OCI-LY7 (cell line): ENCODE measurements at regions not wholly inside any gene's neighbourhood (a gene's known extent, or its start where the extent isn't known, plus 50 kb on each side); places are given as distances from the start of the nearest gene placed in this dataset.

Source experiments
- BruUV-seq: library from RNA; stranded (reverse); fragments of 400-500 nt; replicated peaks from 2 replicates; lab custom pipeline; 2021; lab: Mats Ljungman, UMichigan
- CTCF ChIA-PET: fragments of 300-600 bp; sonication (Branson Sonifier 250); formaldehyde crosslinking; loops from one replicate; lab custom pipeline; 2022; ENCODE audit warnings: antibody characterized with exemption; ENCODE audit not compliant: unreplicated experiment; lab: Charles Lee
- POLR2A ChIA-PET: fragments of 300-600 bp; sonication (Branson Sonifier 250); formaldehyde crosslinking; loops from one replicate; lab custom pipeline; 2022; ENCODE audit warnings: antibody characterized with exemption; lab: Charles Lee
- DNase-seq: peaks from one replicate; pipeline ENCODE4 v3.0.0-alpha.2; 2015; ENCODE audit warnings: low spot score
- H2AFZ ChIP-seq: fragments of 200-600 bp; sonication (generic), shearing (Covaris generic); 2 replicates; pipeline ENCODE4 v1.6.1; 2014; ENCODE audit warnings: mild to moderate bottlenecking, antibody characterized with exemption, low read length, moderate library complexity
- H3K27ac ChIP-seq: fragments of 200-600 bp; sonication (generic); 2 replicates; pipeline ENCODE4 v1.5.1; 2014; ENCODE audit warnings: mixed run types, low read depth, mild to moderate bottlenecking, moderate library complexity, low read length, inconsistent platforms; ENCODE audit not compliant: poor library complexity, severe bottlenecking
- H3K36me3 ChIP-seq: fragments of 200-600 bp; sonication (generic); 2 replicates; pipeline ENCODE4 v1.6.1; 2014; ENCODE audit warnings: mild to moderate bottlenecking, antibody characterized with exemption, low read length, moderate library complexity, mixed read lengths; ENCODE audit not compliant: insufficient read depth
- H3K4me1 ChIP-seq: fragments of 200-600 bp; sonication (generic); 2 replicates; pipeline ENCODE4 v1.5.1; 2014; ENCODE audit warnings: mild to moderate bottlenecking, low read length; ENCODE audit not compliant: insufficient read depth, poor library complexity, severe bottlenecking
- H3K4me2 ChIP-seq: fragments of 200-600 bp; sonication (generic); 2 replicates; pipeline ENCODE4 v1.6.1; 2014; ENCODE audit warnings: mild to moderate bottlenecking, low read length
- H3K4me3 ChIP-seq: fragments of 200-600 bp; sonication (generic); 2 replicates; pipeline ENCODE4 v1.5.1; 2014; ENCODE audit warnings: mild to moderate bottlenecking, low read depth, low read length; ENCODE audit not compliant: poor library complexity, severe bottlenecking
- H3K79me2 ChIP-seq: fragments of 200-600 bp; sonication (generic); 2 replicates; pipeline ENCODE4 v1.6.1; 2016; ENCODE audit warnings: low read depth, mild to moderate bottlenecking, low read length, moderate library complexity, mixed read lengths; ENCODE audit not compliant: insufficient read depth
- H3K9me2 ChIP-seq: fragments of 200-600 bp; sonication (generic); 2 replicates; pipeline ENCODE4 v1.6.1; 2016; ENCODE audit warnings: mild to moderate bottlenecking, low read length, mixed read lengths; ENCODE audit not compliant: insufficient read depth
- H3K9me3 ChIP-seq: fragments of 200-600 bp; sonication (generic); 2 replicates; pipeline ENCODE4 v1.6.1; 2014; ENCODE audit warnings: mild to moderate bottlenecking, mixed run types, low read length, mixed read lengths
- H4K20me1 ChIP-seq: fragments of 200-600 bp; sonication (generic); 2 replicates; pipeline ENCODE4 v1.6.1; 2014; ENCODE audit warnings: mild to moderate bottlenecking, antibody characterized with exemption, low read length, moderate library complexity, mixed read lengths; ENCODE audit not compliant: insufficient read depth
- CTCF ChIP-seq: fragments of 200-600 bp; sonication (generic); conservative IDR thresholded peaks from 2 replicates; pipeline ENCODE4 v1.5.1; 2014; ENCODE audit warnings: mild to moderate bottlenecking, antibody characterized with exemption, low read length, moderate library complexity, mixed read lengths
- EZH2phosphoT487 ChIP-seq: fragments of 200-600 bp; sonication (generic); IDR thresholded peaks from 2 replicates; pipeline ENCODE4 v1.6.1; 2018; ENCODE audit warnings: low read depth, borderline replicate concordance, mild to moderate bottlenecking, mixed run types, antibody characterized with exemption, low read length, moderate library complexity, mixed read lengths
- intact Hi-C: fragments of 100-400 bp; cut with micrococcal nuclease; formaldehyde crosslinking; loops from one replicate; pipeline ENCODE4 v1.10.0; 2022; ENCODE audit not compliant: unreplicated experiment

DNA sequence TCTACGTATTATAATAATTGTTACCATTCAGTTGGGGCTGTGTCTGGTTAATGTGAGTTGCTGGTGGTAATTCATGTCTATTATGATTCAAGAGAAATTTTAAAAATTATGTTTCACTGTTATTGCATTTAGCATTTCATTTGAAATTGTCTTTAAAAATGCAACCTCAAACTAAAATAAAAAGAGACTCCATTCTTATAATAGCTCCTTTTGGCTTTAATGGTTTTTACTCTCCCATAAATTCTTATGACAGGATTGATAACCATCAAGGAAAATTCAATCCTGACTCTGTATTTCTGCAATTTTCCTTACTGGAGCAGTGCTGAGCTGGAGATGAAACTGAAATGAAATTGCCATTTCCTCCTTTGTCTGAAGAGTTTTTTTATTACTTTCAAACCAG is 262.7 kb downstream of the REEP3 start:
- POLR2A ChIA-PET = interaction anchor here (0.9 to 1.5 kb wide), 3 partner anchors 15 to 124 kb away, joined by 3 to 4 read pairs (median 3); no protein-coding TSS in a partner anchor
- CTCF ChIA-PET = no interaction called here

DNA sequence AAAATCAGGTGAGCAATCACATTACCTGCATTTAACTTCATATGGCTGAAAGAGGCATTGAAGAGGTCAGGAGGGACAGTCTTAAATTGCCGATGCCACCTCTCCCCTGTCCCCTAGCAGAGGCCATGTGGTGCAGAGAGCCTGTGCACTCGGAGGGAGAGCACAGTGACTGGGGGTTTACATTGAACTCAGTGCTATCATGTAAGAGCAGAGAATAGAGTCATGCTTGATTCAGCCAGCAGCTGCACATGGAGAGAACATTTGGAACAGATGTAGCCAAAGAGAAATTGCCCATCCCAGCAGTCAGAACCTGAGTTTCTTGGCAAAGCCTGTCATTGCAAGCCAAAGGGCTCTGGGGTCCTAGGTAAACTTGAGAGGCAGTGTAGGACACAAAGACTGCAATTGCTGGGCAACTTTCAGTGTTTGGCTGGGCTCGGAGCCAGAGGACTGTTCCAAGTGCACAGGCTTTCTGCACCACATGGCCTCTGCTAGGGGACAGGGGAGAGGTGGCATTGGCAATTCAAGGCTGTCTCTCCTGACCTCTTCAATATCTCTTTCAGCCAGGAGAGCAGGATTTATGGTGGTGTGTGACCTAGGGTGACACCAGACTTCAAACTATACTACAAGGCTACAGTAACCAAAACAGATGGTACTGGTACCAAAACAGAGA is 267.1 kb downstream of the REEP3 start:
- H3K4me1 ChIP-seq = no peaks in the 10 kb centered on the region
- BruUV-seq = no TSS peak
- ChIA-PET CTCF (no interaction called here), POLR2A (no interaction called here)
- no peak overlapping the region for H3K4me2 ChIP-seq
- no peaks in the 10 kb centered on the region for H3K9me2 ChIP-seq
- TF ChIP-seq EZH2phosphoT487 (no peak), CTCF (no peak)
- H3K79me2 ChIP-seq = no peaks in the 10 kb centered on the region
- H3K27ac ChIP-seq = no peak overlapping the region
- no peak for DNase-seq
- no peaks in the 10 kb centered on the region for H3K9me3 ChIP-seq
- intact Hi-C loops = no loop called here
- H3K36me3 ChIP-seq = no peaks in the 10 kb centered on the region
- no peak overlapping the region for H3K4me3 ChIP-seq
- no peak overlapping the region for H2AFZ ChIP-seq
- no peaks in the 10 kb centered on the region for H4K20me1 ChIP-seq

More for the DNA sequence above, 262.7 kb downstream of the REEP3 start:
- no peak for DNase-seq
- Histone ChIP-seq H3K36me3 (no peaks in the 10 kb centered on the region), H3K27ac (no peak overlapping the region), H3K9me2 (no peaks in the 10 kb centered on the region), H4K20me1 (no peaks in the 10 kb centered on the region), H3K4me1 (no peaks in the 10 kb centered on the region), H2AFZ (no peak overlapping the region), H3K4me3 (no peak overlapping the region), H3K79me2 (no peaks in the 10 kb centered on the region), H3K9me3 (no peaks in the 10 kb centered on the region), H3K4me2 (no peak overlapping the region)
- no TSS peak for BruUV-seq
- intact Hi-C loops = no loop called here
- no peak for TF ChIP-seq CTCF
- no peak for TF ChIP-seq EZH2phosphoT487

DNA sequence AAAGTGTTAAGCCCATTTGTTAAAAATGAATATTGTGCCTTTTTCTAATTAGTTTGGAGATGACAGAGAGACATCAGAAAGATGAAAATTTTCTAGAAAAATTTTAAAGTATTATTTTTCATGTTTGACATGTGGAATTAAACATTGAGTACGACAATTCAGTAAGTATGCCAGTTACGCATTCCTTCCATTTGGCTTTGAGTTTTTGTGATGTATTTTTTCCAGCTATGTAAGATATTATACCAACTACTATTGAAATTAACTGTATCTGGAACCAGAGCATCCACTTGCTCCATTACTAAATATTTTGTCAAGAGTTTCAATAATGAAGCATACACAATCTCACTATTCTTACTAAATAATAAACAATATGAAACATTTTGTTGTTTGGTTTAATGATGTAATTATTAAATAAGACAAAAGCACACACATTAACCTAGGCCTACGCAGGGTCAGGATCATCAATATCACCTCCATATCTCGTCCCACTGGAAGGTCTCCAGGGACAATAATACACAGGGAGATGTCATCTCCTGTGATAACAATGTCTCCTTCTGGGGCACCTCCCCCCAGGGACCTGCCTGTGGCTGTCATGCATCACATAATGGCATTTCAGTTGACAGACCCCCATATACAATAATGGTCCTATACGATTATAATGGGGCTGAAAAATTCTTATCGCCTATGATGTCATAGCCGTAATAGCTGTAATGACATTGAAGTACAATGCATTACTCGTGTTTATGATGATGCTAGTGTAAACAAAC is 274.1 kb downstream of the REEP3 start:
- no peak for TF ChIP-seq CTCF
- no peak for TF ChIP-seq EZH2phosphoT487
- no TSS peak for BruUV-seq
- no peak overlapping the region for H3K4me2 ChIP-seq
- intact Hi-C loops = no loop called here
- H3K79me2 ChIP-seq = no peaks in the 10 kb centered on the region
- CTCF ChIA-PET = no interaction called here
- H3K9me2 ChIP-seq = no peaks in the 10 kb centered on the region
- no peaks in the 10 kb centered on the region for H3K4me1 ChIP-seq
- POLR2A ChIA-PET = no interaction called here
- no peaks in the 10 kb centered on the region for H3K36me3 ChIP-seq
- DNase-seq = no peak
- no peaks in the 10 kb centered on the region for H3K9me3 ChIP-seq
- H4K20me1 ChIP-seq = no peaks in the 10 kb centered on the region
- H3K4me3 ChIP-seq = no peak overlapping the region
- no peak overlapping the region for H2AFZ ChIP-seq
- no peak overlapping the region for H3K27ac ChIP-seq
